ENCODE measurements at regions not wholly inside any gene's neighbourhood (a gene's known extent, or its start where the extent isn't known, plus 50 kb on each side); places are given as distances from the start of the nearest gene placed in this dataset.

GRCh38 chr1:232687728-232688127, 57.8 kb upstream of the SIPA1L2 start:
- no peaks in the 10 kb centered on the region for H3K27me3 ChIP-seq (replicated peaks; ENCODE audit: insufficient read depth)
- no peak overlapping the region for H3K4me2 ChIP-seq (ENCODE audit: unreplicated experiment)
- no peaks in the 10 kb centered on the region for H3K9me3 ChIP-seq (ENCODE audit: low read depth)
- H3K4me3 ChIP-seq = no peak overlapping the region
- H3K27ac ChIP-seq = no peak overlapping the region
- H3K36me3 ChIP-seq (ENCODE audit: low read depth) = no peaks in the 10 kb centered on the region
- 84 to 85% methylated on average over 5 of the region's 5 CpGs for WGBS, 2 experiments (ENCODE audit: low coverage in 1 of 2, low lambda C conversion rate in 2 of 2, missing lambda C conversion rate in 2 of 2)
- no peaks in the 10 kb centered on the region; the same call in 1 of the 2 replicates for H3K4me1 ChIP-seq (ENCODE audit: insufficient read depth)
- no peaks in the 10 kb centered on the region for H3K9me2 ChIP-seq (ENCODE audit: insufficient read depth)
- H2AFZ ChIP-seq = no peak overlapping the region
- in situ Hi-C loops (cut with MboI) = no loop called here
- H3K79me2 ChIP-seq (ENCODE audit: insufficient read depth) = no peaks in the 10 kb centered on the region
- no peaks in the 10 kb centered on the region for H4K20me1 ChIP-seq (ENCODE audit: insufficient read depth)
- no peaks in the 10 kb centered on the region for H3F3A ChIP-seq (ENCODE audit: insufficient read depth)
- TF ChIP-seq EZH2phosphoT487 (IDR thresholded peaks at IDR 0.05; ENCODE audit: insufficient read depth, low read depth) (no peak), EZH2 (IDR thresholded peaks at IDR 0.05; ENCODE audit: insufficient read depth, poor library complexity, severe bottlenecking) (no peak)
- DNase-seq = no peak
- no peak overlapping the region for H3K9ac ChIP-seq

- Histone ChIP-seq H3F3A (ENCODE audit: insufficient read depth) (no peaks in the 10 kb centered on the region), H3K9me3 (ENCODE audit: low read depth) (no peaks in the 10 kb centered on the region), H3K9ac (no peak overlapping the region), H3K36me3 (ENCODE audit: low read depth) (no peaks in the 10 kb centered on the region), H3K27me3 (replicated peaks; ENCODE audit: insufficient read depth) (no peaks in the 10 kb centered on the region), H3K27ac (no peak overlapping the region), H3K4me3 (no peak overlapping the region), H3K79me2 (ENCODE audit: insufficient read depth) (no peaks in the 10 kb centered on the region), H4K20me1 (ENCODE audit: insufficient read depth) (no peaks in the 10 kb centered on the region), H3K4me1 (ENCODE audit: insufficient read depth) (no peaks in the 10 kb centered on the region; the same call in 1 of the 2 replicates), H2AFZ (no peak overlapping the region), H3K4me2 (ENCODE audit: unreplicated experiment) (no peak overlapping the region), H3K9me2 (ENCODE audit: insufficient read depth) (no peaks in the 10 kb centered on the region)
- in situ Hi-C loops (cut with MboI) = no loop called here
- TF ChIP-seq EZH2phosphoT487 (IDR thresholded peaks at IDR 0.05; ENCODE audit: insufficient read depth, low read depth) (no peak), EZH2 (IDR thresholded peaks at IDR 0.05; ENCODE audit: insufficient read depth, poor library complexity, severe bottlenecking) (no peak)
- WGBS, 2 experiments (ENCODE audit: low coverage in 1 of 2, low lambda C conversion rate in 2 of 2, missing lambda C conversion rate in 2 of 2) = 79 to 81% methylated on average over 2 of the region's 2 CpGs
- DNase-seq = no peak
Measured at GRCh38 chr1:232688398-232688797, 58.5 kb upstream of the SIPA1L2 start.

- no peak overlapping the region for H3K4me3 ChIP-seq
- H3K36me3 ChIP-seq (ENCODE audit: low read depth) = no peaks in the 10 kb centered on the region
- no peaks in the 10 kb centered on the region; the same call in 1 of the 2 replicates for H3K27me3 ChIP-seq (replicated peaks; ENCODE audit: insufficient read depth)
- no peak overlapping the region for H3K4me2 ChIP-seq (ENCODE audit: unreplicated experiment)
- no peaks in the 10 kb centered on the region for H3K9me2 ChIP-seq (ENCODE audit: insufficient read depth)
- H3F3A ChIP-seq (ENCODE audit: insufficient read depth) = no peaks in the 10 kb centered on the region
- H3K9me3 ChIP-seq (ENCODE audit: low read depth) = no peaks in the 10 kb centered on the region
- H3K4me1 ChIP-seq (ENCODE audit: insufficient read depth) = no peaks in the 10 kb centered on the region; the same call in 1 of the 2 replicates
- H3K79me2 ChIP-seq (ENCODE audit: insufficient read depth) = no peaks in the 10 kb centered on the region
- H2AFZ ChIP-seq = peak overlapping the region; percentile 79; the same call in 1 of the 2 replicates
- 72 to 78% methylated on average over 3 of the region's 3 CpGs for WGBS, 2 experiments (ENCODE audit: low coverage in 1 of 2, low lambda C conversion rate in 2 of 2, missing lambda C conversion rate in 2 of 2)
- no peak overlapping the region for H3K9ac ChIP-seq
- TF ChIP-seq EZH2phosphoT487 (IDR thresholded peaks at IDR 0.05; ENCODE audit: insufficient read depth, low read depth) = no peak
- no peak for TF ChIP-seq EZH2 (IDR thresholded peaks at IDR 0.05; ENCODE audit: insufficient read depth, poor library complexity, severe bottlenecking)
- no peak for DNase-seq
- no peaks in the 10 kb centered on the region for H4K20me1 ChIP-seq (ENCODE audit: insufficient read depth)
- in situ Hi-C loops (cut with MboI) = no loop called here
- no peak overlapping the region for H3K27ac ChIP-seq
Measured at GRCh38 chr1:232689711-232690110, 59.8 kb upstream of the SIPA1L2 start.

GRCh38 chr1:232690285-232690935, 60.5 kb upstream of the SIPA1L2 start:
- TF ChIP-seq EZH2 (IDR thresholded peaks at IDR 0.05; ENCODE audit: insufficient read depth, poor library complexity, severe bottlenecking) (no peak), EZH2phosphoT487 (IDR thresholded peaks at IDR 0.05; ENCODE audit: insufficient read depth, low read depth) (no peak)
- Histone ChIP-seq H3K4me3 (peak overlapping the region; percentile 49), H3K27ac (no peak overlapping the region)

More at GRCh38 chr1:232690285-232690935, 60.5 kb upstream of the SIPA1L2 start:
- Histone ChIP-seq H3K4me2 (ENCODE audit: unreplicated experiment) (peak overlapping the region; percentile 67), H3F3A (ENCODE audit: insufficient read depth) (no peaks in the 10 kb centered on the region), H3K27me3 (replicated peaks; ENCODE audit: insufficient read depth) (no peaks in the 10 kb centered on the region; the same call in 1 of the 2 replicates), H3K4me1 (ENCODE audit: insufficient read depth) (no peaks in the 10 kb centered on the region; the same call in 1 of the 2 replicates), H3K9me3 (ENCODE audit: low read depth) (no peaks in the 10 kb centered on the region), H4K20me1 (ENCODE audit: insufficient read depth) (no peaks in the 10 kb centered on the region), H3K9ac (peak overlapping the region; percentile 9), H2AFZ (peak overlapping the region; percentile 79), H3K79me2 (ENCODE audit: insufficient read depth) (no peaks in the 10 kb centered on the region), H3K36me3 (ENCODE audit: low read depth) (no peaks in the 10 kb centered on the region), H3K9me2 (ENCODE audit: insufficient read depth) (no peaks in the 10 kb centered on the region)
- in situ Hi-C loops (cut with MboI) = no loop called here
- peak; percentile 53 for DNase-seq
- 8 to 14% methylated on average over 8 of the region's 8 CpGs for WGBS, 2 experiments (ENCODE audit: low coverage in 1 of 2, low lambda C conversion rate in 2 of 2, missing lambda C conversion rate in 2 of 2)
